MM.1S (cell line): ENCODE measurements at regions not wholly inside any gene's neighbourhood (a gene's known extent, or its start where the extent isn't known, plus 50 kb on each side); places are given as distances from the start of the nearest gene placed in this dataset.

Experiments used
- DNase-seq: peaks from one replicate; pipeline ENCODE4 v3.0.0-alpha.2; 2015
- H2AFZ ChIP-seq: fragments of 300-600 bp; sonication (generic); 2 replicates; pipeline ENCODE4 v1.6.0; 2016; ENCODE audit warnings: antibody characterized with exemption, low read length
- H3F3A ChIP-seq: fragments of 300-600 bp; sonication (generic); 2 replicates; pipeline ENCODE4 v1.6.1; 2016; ENCODE audit warnings: mild to moderate bottlenecking, antibody characterized with exemption, low read length, moderate library complexity, mixed read lengths; ENCODE audit not compliant: insufficient read depth
- H3K27ac ChIP-seq: fragments of 300-600 bp; sonication (generic); 2 replicates; pipeline ENCODE4 v1.5.1; 2016; ENCODE audit warnings: mild to moderate bottlenecking, low read length
- H3K27me3 ChIP-seq: fragments of 300-600 bp; sonication (generic); replicated peaks from 2 replicates; pipeline ENCODE4 v1.6.0; 2016; ENCODE audit warnings: low read length; ENCODE audit not compliant: insufficient read depth
- H3K36me3 ChIP-seq: fragments of 300-600 bp; sonication (generic); replicated peaks from 2 replicates; pipeline ENCODE4 v1.6.1; 2016; ENCODE audit warnings: mild to moderate bottlenecking, low read length, mixed read lengths; ENCODE audit not compliant: insufficient read depth
- H3K4me1 ChIP-seq: fragments of 300-600 bp; sonication (generic); 2 replicates; pipeline ENCODE4 v1.6.1; 2016; ENCODE audit warnings: low read length, mixed read lengths
- H3K4me2 ChIP-seq: fragments of 300-600 bp; sonication (generic); 2 replicates; pipeline ENCODE4 v1.6.0; 2016; ENCODE audit warnings: low read depth, low read length
- H3K4me3 ChIP-seq: fragments of 300-600 bp; sonication (generic); 2 replicates; pipeline ENCODE4 v1.5.1; 2016; ENCODE audit warnings: low read length, mixed read lengths
- H3K79me2 ChIP-seq: fragments of 300-600 bp; sonication (generic); 2 replicates; pipeline ENCODE4 v1.6.1; 2016; ENCODE audit warnings: mixed run types, low read length, mixed read lengths
- H3K9ac ChIP-seq: fragments of 300-600 bp; sonication (generic); 2 replicates; pipeline ENCODE4 v1.6.1; 2016; ENCODE audit warnings: low read length, mixed read lengths
- H3K9me2 ChIP-seq: fragments of 300-600 bp; sonication (generic); replicated peaks from 2 replicates; pipeline ENCODE4 v1.6.1; 2016; ENCODE audit warnings: mild to moderate bottlenecking, low read length, mixed read lengths; ENCODE audit not compliant: insufficient read depth
- H3K9me3 ChIP-seq: fragments of 300-600 bp; sonication (generic); replicated peaks from 2 replicates; pipeline ENCODE4 v1.6.1; 2016; ENCODE audit warnings: mild to moderate bottlenecking, low read length, mixed read lengths; ENCODE audit not compliant: insufficient read depth
- H4K20me1 ChIP-seq: fragments of 300-600 bp; sonication (generic); 2 replicates; pipeline ENCODE4 v1.6.1; 2016; ENCODE audit warnings: mild to moderate bottlenecking, low read length, moderate library complexity, mixed read lengths; ENCODE audit not compliant: insufficient read depth
- CTCF ChIP-seq: fragments of 300-600 bp; sonication (generic); IDR thresholded peaks from 2 replicates; pipeline ENCODE4 v1.5.1; 2016; ENCODE audit warnings: antibody characterized with exemption, low read length, mixed read lengths
- EZH2 ChIP-seq: fragments of 300-600 bp; sonication (generic); optimal IDR thresholded peaks from 2 replicates; pipeline ENCODE3; 2017; ENCODE audit warnings: low read depth, mild to moderate bottlenecking, antibody characterized with exemption, low read length, mixed read lengths
- EZH2phosphoT487 ChIP-seq: fragments of 300-600 bp; sonication (generic); IDR thresholded peaks from 2 replicates; pipeline ENCODE4 v1.6.1; 2018; ENCODE audit warnings: antibody characterized with exemption, low read length

GRCh38 chrX:99172958-99173357, 1237.1 kb downstream of the PCDH19 start:
- H3K27me3 ChIP-seq = no peaks in the 10 kb centered on the region

GRCh38 chrX:99142745-99143144, 1267.3 kb downstream of the PCDH19 start:
- peak; percentile 40 for DNase-seq
- peak overlapping the region; percentile 83 for H2AFZ ChIP-seq
- no peaks in the 10 kb centered on the region for H3K9me2 ChIP-seq
- H3K79me2 ChIP-seq = no peaks in the 10 kb centered on the region
- no peaks in the 10 kb centered on the region for H3K9me3 ChIP-seq
- H3K36me3 ChIP-seq = no peaks in the 10 kb centered on the region
- H3K4me3 ChIP-seq = peak overlapping the region; percentile 48
- no peaks in the 10 kb centered on the region for H4K20me1 ChIP-seq
- H3K9ac ChIP-seq = peak overlapping the region; percentile 42; the same call in 1 of the 2 replicates
- peak overlapping the region; percentile 53 for H3K4me2 ChIP-seq
- TF ChIP-seq CTCF (no peak), EZH2 (no peak), EZH2phosphoT487 (no peak)
- H3K27ac ChIP-seq = peak overlapping the region; percentile 9; the same call in 1 of the 2 replicates
- no peaks in the 10 kb centered on the region for H3K27me3 ChIP-seq
- no peaks in the 10 kb centered on the region for H3F3A ChIP-seq
- no peaks in the 10 kb centered on the region for H3K4me1 ChIP-seq

More at GRCh38 chrX:99172958-99173357, 1237.1 kb downstream of the PCDH19 start:
- Histone ChIP-seq H2AFZ (no peak overlapping the region), H3K79me2 (no peaks in the 10 kb centered on the region), H3F3A (no peaks in the 10 kb centered on the region), H3K4me2 (no peak overlapping the region), H3K9me2 (no peaks in the 10 kb centered on the region), H4K20me1 (no peaks in the 10 kb centered on the region), H3K27ac (no peak overlapping the region), H3K4me1 (no peaks in the 10 kb centered on the region), H3K9ac (no peak overlapping the region), H3K9me3 (no peaks in the 10 kb centered on the region), H3K4me3 (no peak overlapping the region), H3K36me3 (no peaks in the 10 kb centered on the region)
- no peak for DNase-seq
- no peak for TF ChIP-seq EZH2phosphoT487

- H3K4me3 ChIP-seq = no peak overlapping the region
- no peak for TF ChIP-seq EZH2phosphoT487
- TF ChIP-seq EZH2 = no peak
- no peak for TF ChIP-seq CTCF
- DNase-seq = no peak
- no peak overlapping the region for H3K27ac ChIP-seq
- no peak overlapping the region for H2AFZ ChIP-seq
- no peaks in the 10 kb centered on the region for H3K79me2 ChIP-seq
- no peaks in the 10 kb centered on the region for H4K20me1 ChIP-seq
- no peaks in the 10 kb centered on the region for H3K9me2 ChIP-seq
- no peak overlapping the region for H3K9ac ChIP-seq
- H3K27me3 ChIP-seq = no peaks in the 10 kb centered on the region
- no peaks in the 10 kb centered on the region for H3K4me1 ChIP-seq
- H3F3A ChIP-seq = no peaks in the 10 kb centered on the region
- H3K4me2 ChIP-seq = no peak overlapping the region
- H3K36me3 ChIP-seq = no peaks in the 10 kb centered on the region
- H3K9me3 ChIP-seq = no peaks in the 10 kb centered on the region
These were observed 1272.6 kb downstream of the PCDH19 start for GRCh38 chrX:99137488-99137887.

- Histone ChIP-seq H3K79me2 (no peaks in the 10 kb centered on the region), H3F3A (no peaks in the 10 kb centered on the region), H3K27me3 (no peaks in the 10 kb centered on the region), H3K36me3 (no peaks in the 10 kb centered on the region), H3K9me2 (no peaks in the 10 kb centered on the region), H2AFZ (no peak overlapping the region), H3K4me1 (no peaks in the 10 kb centered on the region), H3K9ac (no peak overlapping the region), H3K27ac (no peak overlapping the region), H3K9me3 (no peaks in the 10 kb centered on the region), H3K4me2 (no peak overlapping the region), H3K4me3 (no peak overlapping the region), H4K20me1 (no peaks in the 10 kb centered on the region)
- TF ChIP-seq EZH2phosphoT487 (no peak), EZH2 (no peak), CTCF (no peak)
- DNase-seq = no peak
These were observed 1293.1 kb downstream of the PCDH19 start for GRCh38 chrX:99117011-99117410.
